Progenitor cell of endocrine pancreas (in vitro differentiated cells): ENCODE measurements at regions not wholly inside any gene's neighbourhood (a gene's known extent, or its start where the extent isn't known, plus 50 kb on each side); places are given as distances from the start of the nearest gene placed in this dataset.
A peak's percentile ranks its signal among the peaks of the same experiment; 100 is the strongest.

Source experiments
- DNase-seq: peaks from one replicate; pipeline ENCODE4 v3.0.0; 2021; ENCODE audit warnings: low spot score; ENCODE audit not compliant: unreplicated experiment
- H3K27ac Mint-ChIP-seq: 2 replicates; pipeline ENCODE4 v1.8.0; 2021; ENCODE audit warnings: mild to moderate bottlenecking, moderate library complexity, mixed read lengths
- H3K27me3 Mint-ChIP-seq: 2 replicates; pipeline ENCODE4 v1.8.0; 2021; ENCODE audit warnings: mixed read lengths
- H3K36me3 Mint-ChIP-seq: 2 replicates; pipeline ENCODE4 v1.8.0; 2022; ENCODE audit warnings: mixed read lengths; ENCODE audit not compliant: insufficient read depth
- H3K4me1 Mint-ChIP-seq: 2 replicates; pipeline ENCODE4 v1.8.0; 2021; ENCODE audit warnings: low read depth, mixed read lengths
- H3K4me3 Mint-ChIP-seq: 2 replicates; pipeline ENCODE4 v1.8.0; 2021; ENCODE audit warnings: low read depth, mild to moderate bottlenecking, moderate library complexity, mixed read lengths
- H3K9me3 Mint-ChIP-seq: 2 replicates; pipeline ENCODE4 v1.8.0; 2021; ENCODE audit warnings: low read depth, mixed read lengths
- TF ChIP-seq, protein P1 (sequence below): fragments of 200-600 bp; sonication (generic); IDR thresholded peaks from one replicate; pipeline ENCODE4 v1.5.0; 2021; ENCODE audit warnings: antibody characterized with exemption, mild to moderate bottlenecking; ENCODE audit not compliant: unreplicated experiment

- Mint-ChIP-seq H3K4me1 (peaks cover 5% of the 10 kb centered on the region), H3K36me3 (no peaks in the 10 kb centered on the region), H3K27me3 (peaks cover 76% of the 10 kb centered on the region), H3K27ac (no peak overlapping the region), H3K4me3 (no peak overlapping the region), H3K9me3 (no peaks in the 10 kb centered on the region)
- no peak for DNase-seq
- TF ChIP-seq, protein P1, sequence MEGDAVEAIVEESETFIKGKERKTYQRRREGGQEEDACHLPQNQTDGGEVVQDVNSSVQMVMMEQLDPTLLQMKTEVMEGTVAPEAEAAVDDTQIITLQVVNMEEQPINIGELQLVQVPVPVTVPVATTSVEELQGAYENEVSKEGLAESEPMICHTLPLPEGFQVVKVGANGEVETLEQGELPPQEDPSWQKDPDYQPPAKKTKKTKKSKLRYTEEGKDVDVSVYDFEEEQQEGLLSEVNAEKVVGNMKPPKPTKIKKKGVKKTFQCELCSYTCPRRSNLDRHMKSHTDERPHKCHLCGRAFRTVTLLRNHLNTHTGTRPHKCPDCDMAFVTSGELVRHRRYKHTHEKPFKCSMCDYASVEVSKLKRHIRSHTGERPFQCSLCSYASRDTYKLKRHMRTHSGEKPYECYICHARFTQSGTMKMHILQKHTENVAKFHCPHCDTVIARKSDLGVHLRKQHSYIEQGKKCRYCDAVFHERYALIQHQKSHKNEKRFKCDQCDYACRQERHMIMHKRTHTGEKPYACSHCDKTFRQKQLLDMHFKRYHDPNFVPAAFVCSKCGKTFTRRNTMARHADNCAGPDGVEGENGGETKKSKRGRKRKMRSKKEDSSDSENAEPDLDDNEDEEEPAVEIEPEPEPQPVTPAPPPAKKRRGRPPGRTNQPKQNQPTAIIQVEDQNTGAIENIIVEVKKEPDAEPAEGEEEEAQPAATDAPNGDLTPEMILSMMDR: no peak
Measured at GRCh38 chr1:47505267-47505666, 67.4 kb downstream of the FOXD2 start.

DNA sequence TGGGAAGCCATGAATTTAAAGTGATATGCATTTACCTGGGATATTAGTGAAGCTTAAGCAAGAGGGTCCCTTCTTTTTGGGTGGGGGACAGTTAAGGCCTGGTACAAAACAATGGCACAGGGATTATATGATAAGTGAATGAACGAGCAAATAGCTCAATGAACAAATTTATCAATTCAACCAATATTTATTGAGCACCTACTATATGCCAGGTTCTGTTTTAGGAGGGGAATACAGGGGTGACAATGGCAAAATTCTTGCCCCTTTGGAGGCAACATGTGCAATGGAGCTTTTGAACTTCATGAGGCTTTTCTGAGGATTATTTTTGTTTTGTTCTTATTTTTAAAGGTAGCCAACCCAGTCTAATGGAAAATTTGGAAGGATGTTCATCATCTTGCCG is 68.2 kb downstream of the FOXD2 start:
- Mint-ChIP-seq H3K27me3 (peaks cover 76% of the 10 kb centered on the region), H3K27ac (no peak overlapping the region), H3K4me1 (peaks cover 5% of the 10 kb centered on the region), H3K4me3 (no peak overlapping the region), H3K36me3 (no peaks in the 10 kb centered on the region), H3K9me3 (no peaks in the 10 kb centered on the region)
- no peak for DNase-seq
- TF ChIP-seq, protein P1: no peak

GRCh38 chr1:47507144-47507543 is 69.3 kb downstream of the FOXD2 start:
- Mint-ChIP-seq H3K27me3 (peaks cover 77% of the 10 kb centered on the region), H3K9me3 (no peaks in the 10 kb centered on the region), H3K36me3 (no peaks in the 10 kb centered on the region), H3K4me1 (peaks cover 5% of the 10 kb centered on the region), H3K4me3 (no peak overlapping the region), H3K27ac (no peak overlapping the region)
- TF ChIP-seq, protein P1: no peak
- no peak for DNase-seq

GRCh38 chr1:47507881-47508701 is 70.2 kb downstream of the FOXD2 start:
- Mint-ChIP-seq H3K36me3 (no peaks in the 10 kb centered on the region), H3K27me3 (peaks cover 80% of the 10 kb centered on the region), H3K4me3 (peak overlapping the region; percentile 70), H3K27ac (no peak overlapping the region), H3K4me1 (peaks cover 5% of the 10 kb centered on the region), H3K9me3 (no peaks in the 10 kb centered on the region)
- TF ChIP-seq, protein P1: no peak
- peak; percentile 16 for DNase-seq

GRCh38 chr1:47508702-47509431 is 71.0 kb downstream of the FOXD2 start:
- H3K4me3 Mint-ChIP-seq: peak overlapping the region; percentile 70
- no peaks in the 10 kb centered on the region for H3K9me3 Mint-ChIP-seq
- TF ChIP-seq, protein P1: no peak
- H3K27me3 Mint-ChIP-seq: peaks cover 80% of the 10 kb centered on the region
- H3K4me1 Mint-ChIP-seq: peaks cover 5% of the 10 kb centered on the region
- H3K36me3 Mint-ChIP-seq: no peaks in the 10 kb centered on the region
- H3K27ac Mint-ChIP-seq: no peak overlapping the region
- DNase-seq: no peak
